ENCODE measurements at regions not wholly inside any gene's neighbourhood (a gene's known extent, or its start where the extent isn't known, plus 50 kb on each side); places are given as distances from the start of the nearest gene placed in this dataset.

GRCh38 chr4:65799513-65799912 lies 129.2 kb upstream of the EPHA5 start:
- Histone ChIP-seq H3K36me3 (ENCODE audit: control insufficient read depth, insufficient read depth, low read length) (no peaks in the 10 kb centered on the region), H3K27me3 (ENCODE audit: control insufficient read depth, insufficient read depth, low read length) (no peaks in the 10 kb centered on the region), H3K4me3 (ENCODE audit: low read length) (no peak overlapping the region), H3K9me3 (replicated peaks; ENCODE audit: control insufficient read depth, low read depth, low read length) (no peaks in the 10 kb centered on the region), H3K27ac (ENCODE audit: low read length) (no peak overlapping the region), H3K4me1 (ENCODE audit: control insufficient read depth, insufficient read depth, low read length) (no peaks in the 10 kb centered on the region)
- WGBS (ENCODE audit: insufficient coverage), result 90% methylated on average over 13 of the region's 14 CpGs
- no peak for DNase-seq

GRCh38 chr4:65798498-65799127 lies 128.3 kb upstream of the EPHA5 start:
- H3K27ac ChIP-seq (ENCODE audit: low read length), result no peak overlapping the region
- no CpG with 5 or more reads among the region's 2 CpGs for WGBS (ENCODE audit: insufficient coverage)
- no peak for DNase-seq
- no peak overlapping the region for H3K4me3 ChIP-seq (ENCODE audit: low read length)
- no peaks in the 10 kb centered on the region for H3K36me3 ChIP-seq (ENCODE audit: control insufficient read depth, insufficient read depth, low read length)
- no peaks in the 10 kb centered on the region for H3K4me1 ChIP-seq (ENCODE audit: control insufficient read depth, insufficient read depth, low read length)
- H3K9me3 ChIP-seq (replicated peaks; ENCODE audit: control insufficient read depth, low read depth, low read length), result no peaks in the 10 kb centered on the region
- H3K27me3 ChIP-seq (ENCODE audit: control insufficient read depth, insufficient read depth, low read length), result no peaks in the 10 kb centered on the region

DNA sequence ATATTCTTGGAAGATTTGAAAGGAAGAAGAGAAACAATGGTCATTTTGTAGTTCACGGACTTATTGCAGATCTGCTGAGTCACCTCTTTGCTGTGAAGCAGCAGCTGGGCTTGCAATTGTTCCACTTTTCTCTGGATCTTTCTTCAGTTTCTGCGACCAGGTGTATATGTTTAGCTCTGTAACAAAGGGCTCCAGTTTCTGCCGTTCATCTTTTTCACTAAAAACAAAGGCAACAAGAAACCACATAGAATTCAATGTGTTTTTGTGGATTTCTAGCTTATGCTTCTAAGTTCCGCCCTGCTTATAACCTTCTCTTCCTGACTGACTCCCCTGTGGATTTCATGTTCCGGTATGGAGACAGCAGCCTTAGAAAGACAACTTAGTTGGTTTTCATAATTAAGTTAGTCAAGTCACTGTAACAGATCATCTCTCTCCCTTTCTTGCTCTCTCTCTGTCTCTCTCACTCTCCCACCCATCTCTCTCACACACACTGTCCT lies 121.6 kb upstream of the EPHA5 start:
- Histone ChIP-seq H3K9me3 (replicated peaks; ENCODE audit: control insufficient read depth, low read depth, low read length) (no peaks in the 10 kb centered on the region), H3K4me1 (ENCODE audit: control insufficient read depth, insufficient read depth, low read length) (no peaks in the 10 kb centered on the region), H3K27ac (ENCODE audit: low read length) (no peak overlapping the region), H3K27me3 (ENCODE audit: control insufficient read depth, insufficient read depth, low read length) (no peaks in the 10 kb centered on the region), H3K4me3 (ENCODE audit: low read length) (no peak overlapping the region), H3K36me3 (ENCODE audit: control insufficient read depth, insufficient read depth, low read length) (no peaks in the 10 kb centered on the region)
- peak; percentile 52 for DNase-seq
- 0% methylated on average over 1 of the region's 5 CpGs for WGBS (ENCODE audit: insufficient coverage)

- no peak overlapping the region for H3K4me3 ChIP-seq (ENCODE audit: low read length)
- H3K27ac ChIP-seq (ENCODE audit: low read length), result no peak overlapping the region
- no peaks in the 10 kb centered on the region for H3K4me1 ChIP-seq (ENCODE audit: control insufficient read depth, insufficient read depth, low read length)
- H3K27me3 ChIP-seq (ENCODE audit: control insufficient read depth, insufficient read depth, low read length), result no peaks in the 10 kb centered on the region
- H3K9me3 ChIP-seq (replicated peaks; ENCODE audit: control insufficient read depth, low read depth, low read length), result no peaks in the 10 kb centered on the region
- no peaks in the 10 kb centered on the region for H3K36me3 ChIP-seq (ENCODE audit: control insufficient read depth, insufficient read depth, low read length)
- no CpG with 5 or more reads among the region's 1 CpG for WGBS (ENCODE audit: insufficient coverage)
- no peak for DNase-seq
Measured at GRCh38 chr4:65791111-65791811, 121.0 kb upstream of the EPHA5 start.

DNA sequence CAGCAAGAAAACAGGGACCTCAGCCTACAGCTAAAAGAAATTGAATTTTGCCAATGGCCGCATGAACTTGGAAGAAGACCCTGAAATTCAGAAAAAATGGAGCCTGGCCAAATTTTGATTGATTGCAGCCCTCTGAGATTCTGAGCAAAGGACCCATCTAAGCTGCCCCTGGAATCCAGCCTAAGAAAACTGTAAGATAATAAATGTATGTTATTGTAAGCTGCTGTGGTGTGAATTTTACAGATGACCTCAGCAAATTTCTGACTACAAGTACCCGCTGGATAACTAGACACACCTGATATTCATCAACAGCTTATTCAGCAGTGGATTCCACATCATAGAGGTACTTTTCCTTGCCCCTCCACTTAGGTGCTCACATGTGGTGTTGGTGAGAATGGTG lies 119.5 kb upstream of the EPHA5 start:
- DNase-seq, result peak; percentile 18
- Histone ChIP-seq H3K27me3 (ENCODE audit: control insufficient read depth, insufficient read depth, low read length) (no peaks in the 10 kb centered on the region), H3K36me3 (ENCODE audit: control insufficient read depth, insufficient read depth, low read length) (no peaks in the 10 kb centered on the region), H3K9me3 (replicated peaks; ENCODE audit: control insufficient read depth, low read depth, low read length) (no peaks in the 10 kb centered on the region), H3K27ac (ENCODE audit: low read length) (no peak overlapping the region), H3K4me1 (ENCODE audit: control insufficient read depth, insufficient read depth, low read length) (no peaks in the 10 kb centered on the region), H3K4me3 (ENCODE audit: low read length) (no peak overlapping the region)
- 40% methylated on average over 1 of the region's 2 CpGs for WGBS (ENCODE audit: insufficient coverage)

DNA sequence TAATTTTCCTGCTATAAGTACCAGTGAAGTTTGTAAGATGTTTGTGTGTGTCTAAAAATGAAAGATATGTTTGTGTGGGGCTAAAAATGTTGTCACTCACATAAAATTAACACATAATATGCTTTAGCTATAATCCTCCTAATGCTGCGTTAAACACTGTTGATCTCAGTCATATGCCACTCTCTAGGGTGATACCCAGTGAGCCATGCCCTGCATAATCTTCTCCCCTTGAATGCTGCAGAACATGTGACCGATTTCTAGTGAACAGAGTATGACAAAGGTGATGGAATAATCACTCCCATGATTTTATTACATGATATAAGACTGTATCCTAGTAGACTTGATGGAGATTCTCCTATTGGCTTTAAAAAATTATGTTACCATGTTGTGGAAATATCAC lies 119.1 kb upstream of the EPHA5 start:
- Histone ChIP-seq H3K4me1 (ENCODE audit: control insufficient read depth, insufficient read depth, low read length) (no peaks in the 10 kb centered on the region), H3K9me3 (replicated peaks; ENCODE audit: control insufficient read depth, low read depth, low read length) (no peaks in the 10 kb centered on the region), H3K27ac (ENCODE audit: low read length) (no peak overlapping the region), H3K27me3 (ENCODE audit: control insufficient read depth, insufficient read depth, low read length) (no peaks in the 10 kb centered on the region), H3K4me3 (ENCODE audit: low read length) (no peak overlapping the region), H3K36me3 (ENCODE audit: control insufficient read depth, insufficient read depth, low read length) (no peaks in the 10 kb centered on the region)
- no peak for DNase-seq
- no CpG with 5 or more reads among the region's 2 CpGs for WGBS (ENCODE audit: insufficient coverage)

- WGBS (ENCODE audit: insufficient coverage), result 78% methylated on average over 1 of the region's 1 CpG
- Histone ChIP-seq H3K27ac (ENCODE audit: low read length) (no peak overlapping the region), H3K4me3 (ENCODE audit: low read length) (no peak overlapping the region), H3K27me3 (ENCODE audit: control insufficient read depth, insufficient read depth, low read length) (no peaks in the 10 kb centered on the region), H3K36me3 (ENCODE audit: control insufficient read depth, insufficient read depth, low read length) (no peaks in the 10 kb centered on the region), H3K4me1 (ENCODE audit: control insufficient read depth, insufficient read depth, low read length) (no peaks in the 10 kb centered on the region), H3K9me3 (replicated peaks; ENCODE audit: control insufficient read depth, low read depth, low read length) (peaks cover 7% of the 10 kb centered on the region)
- DNase-seq, result no peak
Measured at GRCh38 chr4:65777270-65777669, 107.0 kb upstream of the EPHA5 start.

DNA sequence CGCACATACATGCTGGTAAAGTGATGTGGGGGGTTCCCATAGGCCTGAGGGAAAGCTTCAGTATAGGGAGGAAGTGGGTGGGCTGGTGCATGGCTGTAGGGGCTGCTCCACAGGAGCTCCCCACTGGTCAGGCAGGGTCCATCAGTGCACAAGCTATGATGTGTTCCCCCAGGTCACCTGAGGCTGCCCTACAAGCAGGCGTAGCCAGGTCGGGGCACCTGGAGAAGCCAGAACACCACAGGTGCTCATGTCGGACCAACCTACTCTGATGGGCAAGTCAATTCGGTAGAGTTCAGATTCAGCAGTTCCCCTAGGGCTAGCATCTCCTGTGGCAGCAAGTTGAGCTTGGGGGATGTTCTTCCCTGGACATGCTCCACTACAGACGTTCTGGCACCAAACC lies 103.3 kb upstream of the EPHA5 start:
- DNase-seq, result no peak
- no peak overlapping the region for H3K4me3 ChIP-seq (ENCODE audit: low read length)
- no peaks in the 10 kb centered on the region for H3K27me3 ChIP-seq (ENCODE audit: control insufficient read depth, insufficient read depth, low read length)
- H3K9me3 ChIP-seq (replicated peaks; ENCODE audit: control insufficient read depth, low read depth, low read length), result peaks cover 7% of the 10 kb centered on the region
- H3K36me3 ChIP-seq (ENCODE audit: control insufficient read depth, insufficient read depth, low read length), result no peaks in the 10 kb centered on the region
- no peaks in the 10 kb centered on the region for H3K4me1 ChIP-seq (ENCODE audit: control insufficient read depth, insufficient read depth, low read length)
- H3K27ac ChIP-seq (ENCODE audit: low read length), result no peak overlapping the region
- WGBS (ENCODE audit: insufficient coverage), result 93% methylated on average over 3 of the region's 6 CpGs

DNA sequence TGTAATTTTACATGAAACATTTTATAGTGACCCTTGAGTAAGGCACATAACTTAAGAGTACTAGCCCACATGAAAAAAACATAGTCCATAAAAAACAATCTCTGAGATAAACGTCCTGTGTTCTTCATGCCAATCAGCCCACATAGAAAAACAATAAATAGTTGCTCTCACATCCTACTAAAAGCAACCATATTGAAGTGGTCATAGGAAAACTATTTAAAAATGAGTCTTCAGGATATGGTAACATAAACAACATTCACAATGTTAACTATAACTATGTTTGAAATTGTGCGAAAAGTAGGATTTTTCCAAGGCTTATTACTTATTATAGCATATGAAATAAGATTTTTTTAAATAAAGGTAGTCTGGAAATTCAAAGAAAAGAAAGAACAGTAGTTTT lies 77.1 kb upstream of the EPHA5 start:
- Histone ChIP-seq H3K9me3 (replicated peaks; ENCODE audit: control insufficient read depth, low read depth, low read length) (no peaks in the 10 kb centered on the region), H3K27me3 (ENCODE audit: control insufficient read depth, insufficient read depth, low read length) (no peaks in the 10 kb centered on the region), H3K36me3 (ENCODE audit: control insufficient read depth, insufficient read depth, low read length) (no peaks in the 10 kb centered on the region), H3K4me1 (ENCODE audit: control insufficient read depth, insufficient read depth, low read length) (no peaks in the 10 kb centered on the region), H3K27ac (ENCODE audit: low read length) (no peak overlapping the region), H3K4me3 (ENCODE audit: low read length) (no peak overlapping the region)
- WGBS (ENCODE audit: insufficient coverage), result no CpG with 5 or more reads among the region's 2 CpGs
- peak; percentile 5 for DNase-seq

DNA sequence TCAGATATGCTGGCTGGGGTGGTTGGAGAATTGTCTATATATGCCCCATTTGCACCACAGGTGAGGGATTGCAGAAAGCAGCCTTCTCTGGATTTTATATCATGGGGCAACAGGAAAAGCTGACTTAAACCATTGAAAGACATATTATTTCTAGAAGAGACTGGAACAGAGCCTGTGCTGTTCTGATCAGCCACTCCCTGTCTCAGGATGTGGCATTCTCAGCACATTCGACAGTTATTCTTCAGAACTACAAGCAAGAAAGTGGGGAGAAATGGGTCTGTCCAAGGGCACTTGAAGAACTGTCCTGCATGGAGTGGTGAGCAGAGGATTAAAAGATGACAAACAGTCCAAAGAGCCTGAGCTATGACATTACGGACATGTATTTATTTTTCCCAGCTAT lies 67.8 kb upstream of the EPHA5 start:
- DNase-seq, result no peak
- H3K9me3 ChIP-seq (replicated peaks; ENCODE audit: control insufficient read depth, low read depth, low read length), result no peaks in the 10 kb centered on the region
- no peaks in the 10 kb centered on the region for H3K27me3 ChIP-seq (ENCODE audit: control insufficient read depth, insufficient read depth, low read length)
- H3K27ac ChIP-seq (ENCODE audit: low read length), result no peak overlapping the region
- H3K36me3 ChIP-seq (ENCODE audit: control insufficient read depth, insufficient read depth, low read length), result no peaks in the 10 kb centered on the region
- 100% methylated on average over 1 of the region's 2 CpGs for WGBS (ENCODE audit: insufficient coverage)
- no peaks in the 10 kb centered on the region for H3K4me1 ChIP-seq (ENCODE audit: control insufficient read depth, insufficient read depth, low read length)
- H3K4me3 ChIP-seq (ENCODE audit: low read length), result no peak overlapping the region

All from muscle of leg (tissue), 3 donors.